ENCODE measurements at regions not wholly inside any gene's neighbourhood (a gene's known extent, or its start where the extent isn't known, plus 50 kb on each side); places are given as distances from the start of the nearest gene placed in this dataset.

DNA sequence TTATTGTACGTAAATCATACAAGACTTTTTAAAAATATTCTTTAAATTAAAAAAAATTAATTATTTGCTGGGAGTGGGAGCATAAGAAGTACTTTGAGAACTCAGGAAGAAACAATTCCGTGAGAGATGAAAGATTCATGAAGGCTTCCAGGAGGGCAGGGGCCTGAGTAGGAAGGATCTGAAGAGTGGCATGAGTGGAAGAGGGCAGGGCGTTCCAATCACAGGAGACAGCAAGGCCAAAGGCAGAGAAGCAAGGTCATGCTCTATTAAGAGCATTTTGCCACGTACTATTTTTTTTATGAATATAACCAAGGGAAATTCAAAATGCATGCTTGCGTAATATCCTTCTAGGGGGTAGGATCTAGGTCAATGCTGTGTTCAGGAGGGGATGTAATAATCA, 265.5 kb downstream of the ZNF608 start:
- TF ChIP-seq TAF1 (conservative IDR thresholded peaks at IDR 0.05) (no peak), SP1 (IDR thresholded peaks at IDR 0.05) (no peak), FOXA2 (IDR thresholded peaks at IDR 0.05) (no peak), NR2F2 (IDR thresholded peaks at IDR 0.05) (no peak), HNF4G (IDR thresholded peaks at IDR 0.05) (no peak), JUND (IDR thresholded peaks at IDR 0.05) (no peak), RXRA (IDR thresholded peaks at IDR 0.05) (no peak), HNF4A (conservative IDR thresholded peaks at IDR 0.05) (no peak), FOXA1 (IDR thresholded peaks at IDR 0.05) (no peak), YY1 (IDR thresholded peaks at IDR 0.05) (no peak), RAD21 (IDR thresholded peaks at IDR 0.05) (no peak), GABPA (IDR thresholded peaks at IDR 0.05 in 1 of 2, conservative IDR thresholded peaks at IDR 0.05 in 1 of 2) (no peak), EGR1 (IDR thresholded peaks at IDR 0.05; ENCODE audit: low read depth in 2 of 2) (no peak)
- TF ChIP-seq, protein P1, sequence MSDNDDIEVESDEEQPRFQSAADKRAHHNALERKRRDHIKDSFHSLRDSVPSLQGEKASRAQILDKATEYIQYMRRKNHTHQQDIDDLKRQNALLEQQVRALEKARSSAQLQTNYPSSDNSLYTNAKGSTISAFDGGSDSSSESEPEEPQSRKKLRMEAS (IDR thresholded peaks at IDR 0.05): no peak
- TF ChIP-seq, protein P2, sequence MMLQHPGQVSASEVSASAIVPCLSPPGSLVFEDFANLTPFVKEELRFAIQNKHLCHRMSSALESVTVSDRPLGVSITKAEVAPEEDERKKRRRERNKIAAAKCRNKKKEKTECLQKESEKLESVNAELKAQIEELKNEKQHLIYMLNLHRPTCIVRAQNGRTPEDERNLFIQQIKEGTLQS (IDR thresholded peaks at IDR 0.05): no peak
- TF ChIP-seq, protein P3, sequence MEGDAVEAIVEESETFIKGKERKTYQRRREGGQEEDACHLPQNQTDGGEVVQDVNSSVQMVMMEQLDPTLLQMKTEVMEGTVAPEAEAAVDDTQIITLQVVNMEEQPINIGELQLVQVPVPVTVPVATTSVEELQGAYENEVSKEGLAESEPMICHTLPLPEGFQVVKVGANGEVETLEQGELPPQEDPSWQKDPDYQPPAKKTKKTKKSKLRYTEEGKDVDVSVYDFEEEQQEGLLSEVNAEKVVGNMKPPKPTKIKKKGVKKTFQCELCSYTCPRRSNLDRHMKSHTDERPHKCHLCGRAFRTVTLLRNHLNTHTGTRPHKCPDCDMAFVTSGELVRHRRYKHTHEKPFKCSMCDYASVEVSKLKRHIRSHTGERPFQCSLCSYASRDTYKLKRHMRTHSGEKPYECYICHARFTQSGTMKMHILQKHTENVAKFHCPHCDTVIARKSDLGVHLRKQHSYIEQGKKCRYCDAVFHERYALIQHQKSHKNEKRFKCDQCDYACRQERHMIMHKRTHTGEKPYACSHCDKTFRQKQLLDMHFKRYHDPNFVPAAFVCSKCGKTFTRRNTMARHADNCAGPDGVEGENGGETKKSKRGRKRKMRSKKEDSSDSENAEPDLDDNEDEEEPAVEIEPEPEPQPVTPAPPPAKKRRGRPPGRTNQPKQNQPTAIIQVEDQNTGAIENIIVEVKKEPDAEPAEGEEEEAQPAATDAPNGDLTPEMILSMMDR (IDR thresholded peaks at IDR 0.05; ENCODE audit: low read depth, low read length, missing input control): no peak
- TF ChIP-seq, protein P4, sequence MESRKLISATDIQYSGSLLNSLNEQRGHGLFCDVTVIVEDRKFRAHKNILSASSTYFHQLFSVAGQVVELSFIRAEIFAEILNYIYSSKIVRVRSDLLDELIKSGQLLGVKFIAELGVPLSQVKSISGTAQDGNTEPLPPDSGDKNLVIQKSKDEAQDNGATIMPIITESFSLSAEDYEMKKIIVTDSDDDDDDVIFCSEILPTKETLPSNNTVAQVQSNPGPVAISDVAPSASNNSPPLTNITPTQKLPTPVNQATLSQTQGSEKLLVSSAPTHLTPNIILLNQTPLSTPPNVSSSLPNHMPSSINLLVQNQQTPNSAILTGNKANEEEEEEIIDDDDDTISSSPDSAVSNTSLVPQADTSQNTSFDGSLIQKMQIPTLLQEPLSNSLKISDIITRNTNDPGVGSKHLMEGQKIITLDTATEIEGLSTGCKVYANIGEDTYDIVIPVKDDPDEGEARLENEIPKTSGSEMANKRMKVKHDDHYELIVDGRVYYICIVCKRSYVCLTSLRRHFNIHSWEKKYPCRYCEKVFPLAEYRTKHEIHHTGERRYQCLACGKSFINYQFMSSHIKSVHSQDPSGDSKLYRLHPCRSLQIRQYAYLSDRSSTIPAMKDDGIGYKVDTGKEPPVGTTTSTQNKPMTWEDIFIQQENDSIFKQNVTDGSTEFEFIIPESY (IDR thresholded peaks at IDR 0.05): no peak
- TF ChIP-seq, protein P5, sequence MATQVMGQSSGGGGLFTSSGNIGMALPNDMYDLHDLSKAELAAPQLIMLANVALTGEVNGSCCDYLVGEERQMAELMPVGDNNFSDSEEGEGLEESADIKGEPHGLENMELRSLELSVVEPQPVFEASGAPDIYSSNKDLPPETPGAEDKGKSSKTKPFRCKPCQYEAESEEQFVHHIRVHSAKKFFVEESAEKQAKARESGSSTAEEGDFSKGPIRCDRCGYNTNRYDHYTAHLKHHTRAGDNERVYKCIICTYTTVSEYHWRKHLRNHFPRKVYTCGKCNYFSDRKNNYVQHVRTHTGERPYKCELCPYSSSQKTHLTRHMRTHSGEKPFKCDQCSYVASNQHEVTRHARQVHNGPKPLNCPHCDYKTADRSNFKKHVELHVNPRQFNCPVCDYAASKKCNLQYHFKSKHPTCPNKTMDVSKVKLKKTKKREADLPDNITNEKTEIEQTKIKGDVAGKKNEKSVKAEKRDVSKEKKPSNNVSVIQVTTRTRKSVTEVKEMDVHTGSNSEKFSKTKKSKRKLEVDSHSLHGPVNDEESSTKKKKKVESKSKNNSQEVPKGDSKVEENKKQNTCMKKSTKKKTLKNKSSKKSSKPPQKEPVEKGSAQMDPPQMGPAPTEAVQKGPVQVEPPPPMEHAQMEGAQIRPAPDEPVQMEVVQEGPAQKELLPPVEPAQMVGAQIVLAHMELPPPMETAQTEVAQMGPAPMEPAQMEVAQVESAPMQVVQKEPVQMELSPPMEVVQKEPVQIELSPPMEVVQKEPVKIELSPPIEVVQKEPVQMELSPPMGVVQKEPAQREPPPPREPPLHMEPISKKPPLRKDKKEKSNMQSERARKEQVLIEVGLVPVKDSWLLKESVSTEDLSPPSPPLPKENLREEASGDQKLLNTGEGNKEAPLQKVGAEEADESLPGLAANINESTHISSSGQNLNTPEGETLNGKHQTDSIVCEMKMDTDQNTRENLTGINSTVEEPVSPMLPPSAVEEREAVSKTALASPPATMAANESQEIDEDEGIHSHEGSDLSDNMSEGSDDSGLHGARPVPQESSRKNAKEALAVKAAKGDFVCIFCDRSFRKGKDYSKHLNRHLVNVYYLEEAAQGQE (IDR thresholded peaks at IDR 0.05): no peak
- Histone ChIP-seq H3K27ac (ENCODE audit: low read depth in 1 of 2, low read length in 2 of 2) (no peak overlapping the region), H3K4me3 (ENCODE audit: low read depth in 1 of 3, low read length in 3 of 3) (no peak overlapping the region), H3K9ac (ENCODE audit: low read depth in 1 of 2, low read length in 2 of 2) (no peak overlapping the region), H3K4me1 (ENCODE audit: control insufficient read depth in 4 of 4, insufficient read depth in 4 of 4, low read length in 3 of 4) (peaks cover 0 to 7% (median 2%) of the 10 kb centered on the region in 4 donors), H3K27me3 (ENCODE audit: control insufficient read depth in 4 of 4, insufficient read depth in 4 of 4, low read length in 3 of 4) (no peaks in the 10 kb centered on the region), H3K36me3 (ENCODE audit: control insufficient read depth in 4 of 4, insufficient read depth in 3 of 4, low read depth in 1 of 4, low read length in 3 of 4) (no peaks in the 10 kb centered on the region), H3K9me3 (ENCODE audit: control insufficient read depth in 4 of 4, low read length in 3 of 4) (no peaks in the 10 kb centered on the region)
- DNase-seq (ENCODE audit: low spot score): no peak
- WGBS: 92% methylated on average over 5 of the region's 5 CpGs
